ENCODE measurements at regions not wholly inside any gene's neighbourhood (a gene's known extent, or its start where the extent isn't known, plus 50 kb on each side); places are given as distances from the start of the nearest gene placed in this dataset.

GRCh38 chr4:100839712-100840111, 321.9 kb upstream of the EMCN start:
- no peak for DNase-seq

GRCh38 chr4:100838286-100838685, 320.5 kb upstream of the EMCN start:
- DNase-seq: peak; percentile 53

- DNase-seq: peak; percentile 53
Measured at GRCh38 chr4:100836929-100837328, 319.1 kb upstream of the EMCN start.

- DNase-seq: no peak
Measured at GRCh38 chr4:100834616-100835015, 316.8 kb upstream of the EMCN start.

GRCh38 chr4:100833906-100834305, 316.1 kb upstream of the EMCN start:
- DNase-seq: no peak

- DNase-seq: no peak
Measured at GRCh38 chr4:100828986-100829685, 311.3 kb upstream of the EMCN start.

GRCh38 chr4:100828364-100828763, 310.5 kb upstream of the EMCN start:
- no peak for DNase-seq

GRCh38 chr4:100827756-100828155, 309.9 kb upstream of the EMCN start:
- no peak for DNase-seq

- DNase-seq: no peak
Measured at GRCh38 chr4:100826808-100827548, 309.2 kb upstream of the EMCN start.

GRCh38 chr4:100826067-100826466, 308.2 kb upstream of the EMCN start:
- peak; percentile 39 for DNase-seq

- no peak for DNase-seq
Measured at GRCh38 chr4:100823993-100824323, 306.1 kb upstream of the EMCN start.

GRCh38 chr4:100823066-100823992, 305.5 kb upstream of the EMCN start:
- no peak for DNase-seq

GRCh38 chr4:100820249-100820648, 302.4 kb upstream of the EMCN start:
- DNase-seq: no peak

- DNase-seq: no peak
Measured at GRCh38 chr4:100819505-100819904, 301.7 kb upstream of the EMCN start.

- no peak for DNase-seq
Measured at GRCh38 chr4:100816436-100817045, 298.7 kb upstream of the EMCN start.

- DNase-seq: peak; percentile 84
Measured at GRCh38 chr4:100811046-100811445, 293.2 kb upstream of the EMCN start.

- DNase-seq: no peak
Measured at GRCh38 chr4:100809506-100809905, 291.7 kb upstream of the EMCN start.

- no peak for DNase-seq
Measured at GRCh38 chr4:100806988-100807387, 289.2 kb upstream of the EMCN start.

GRCh38 chr4:100805538-100805937, 287.7 kb upstream of the EMCN start:
- DNase-seq: no peak

GRCh38 chr4:100804576-100805360, 286.9 kb upstream of the EMCN start:
- no peak for DNase-seq

GRCh38 chr4:100803751-100804150, 285.9 kb upstream of the EMCN start:
- no peak for DNase-seq
